Breast epithelium (tissue), 3 donors: ENCODE measurements at regions not wholly inside any gene's neighbourhood (a gene's known extent, or its start where the extent isn't known, plus 50 kb on each side); places are given as distances from the start of the nearest gene placed in this dataset.

Experiments
- CTCF ChIP-seq, 3 donors: fragments of 450-650 bp; IDR thresholded peaks; one replicate each; pipeline ENCODE4 v1.5.1; 2016 to 2017; ENCODE audit warnings: antibody characterized with exemption in 3 of 3, mild to moderate bottlenecking in 3 of 3, moderate library complexity in 3 of 3
- POLR2AphosphoS5 ChIP-seq, 3 donors: sonication (generic); formaldehyde crosslinking; IDR thresholded peaks; one replicate each; pipeline ENCODE4 v1.6.1; 2017; ENCODE audit warnings: antibody characterized with exemption in 3 of 3

GRCh38 chr6:9520417-9521151 is 894.3 kb downstream of the TFAP2A start:
- no peak for TF ChIP-seq CTCF (IDR thresholded peaks at IDR 0.05)
- TF ChIP-seq POLR2AphosphoS5 (IDR thresholded peaks at IDR 0.05): no peak
